OCI-LY1 (cell line): ENCODE measurements at regions not wholly inside any gene's neighbourhood (a gene's known extent, or its start where the extent isn't known, plus 50 kb on each side); places are given as distances from the start of the nearest gene placed in this dataset.

Experiments
- H2AFZ ChIP-seq: fragments of 200-600 bp; sonication (generic), shearing (Covaris generic); 2 replicates; pipeline ENCODE4 v1.6.0; 2014; ENCODE audit warnings: antibody characterized with exemption, mild to moderate bottlenecking, low read length
- H3F3A ChIP-seq: fragments of 200-600 bp; sonication (generic), shearing (Covaris generic); 2 replicates; pipeline ENCODE4 v1.6.0; 2014; ENCODE audit warnings: mild to moderate bottlenecking, antibody characterized with exemption, low read length, moderate library complexity; ENCODE audit not compliant: insufficient read depth
- H3K27ac ChIP-seq: fragments of 200-600 bp; sonication (generic); 2 replicates; pipeline ENCODE4 v1.5.1; 2014; ENCODE audit warnings: low read length, mixed run types, mild to moderate bottlenecking, low read depth; ENCODE audit not compliant: poor library complexity, severe bottlenecking
- H3K27me3 ChIP-seq: fragments of 200-600 bp; sonication (generic); 2 replicates; pipeline ENCODE4 v1.6.0; 2014; ENCODE audit warnings: antibody characterized with exemption, mild to moderate bottlenecking, low read length, moderate library complexity; ENCODE audit not compliant: insufficient read depth
- H3K36me3 ChIP-seq: fragments of 200-600 bp; sonication (generic); 2 replicates; pipeline ENCODE4 v1.6.1; 2014; ENCODE audit warnings: mild to moderate bottlenecking, antibody characterized with exemption, low read length, moderate library complexity, mixed read lengths; ENCODE audit not compliant: insufficient read depth
- H3K4me1 ChIP-seq: fragments of 200-600 bp; sonication (generic); 2 replicates; pipeline ENCODE4 v1.5.1; 2014; ENCODE audit warnings: mild to moderate bottlenecking, low read length, moderate library complexity; ENCODE audit not compliant: insufficient read depth, severe bottlenecking
- H3K4me2 ChIP-seq: fragments of 200-600 bp; sonication (generic), shearing (Covaris generic); 2 replicates; pipeline ENCODE4 v1.6.1; 2014; ENCODE audit warnings: low read length
- H3K4me3 ChIP-seq: fragments of 200-600 bp; sonication (generic); 2 replicates; pipeline ENCODE4 v1.5.1; 2014; ENCODE audit warnings: low read length, low read depth, mild to moderate bottlenecking, mixed read lengths; ENCODE audit not compliant: poor library complexity, severe bottlenecking
- H3K79me2 ChIP-seq: fragments of 200-600 bp; shearing (Covaris generic); 2 replicates; pipeline ENCODE4 v1.6.1; 2016; ENCODE audit warnings: mixed run types, low read length, mixed read lengths; ENCODE audit not compliant: insufficient read depth
- H3K9ac ChIP-seq: fragments of 200-600 bp; sonication (generic), shearing (Covaris generic); 2 replicates; pipeline ENCODE4 v1.6.1; 2014; ENCODE audit warnings: mild to moderate bottlenecking, low read length, mixed read lengths
- H3K9me2 ChIP-seq: fragments of 200-600 bp; sonication (generic), shearing (Covaris generic); 2 replicates; pipeline ENCODE4 v1.6.1; 2014; ENCODE audit warnings: low read depth, mild to moderate bottlenecking, low read length, mixed read lengths
- H3K9me3 ChIP-seq: fragments of 200-600 bp; shearing (Covaris generic); 2 replicates; pipeline ENCODE4 v1.6.1; 2014; ENCODE audit warnings: low read length, mixed read lengths
- H4K20me1 ChIP-seq: fragments of 200-600 bp; sonication (generic), shearing (Covaris generic); 2 replicates; pipeline ENCODE4 v1.6.0; 2016; ENCODE audit warnings: mild to moderate bottlenecking, low read length; ENCODE audit not compliant: insufficient read depth
- EZH2 ChIP-seq: fragments of 200-600 bp; sonication (generic), shearing (Covaris generic); IDR thresholded peaks from 2 replicates; pipeline ENCODE4 v1.8.0; 2017; ENCODE audit warnings: borderline replicate concordance, mixed run types, mild to moderate bottlenecking, antibody characterized with exemption, low read length, moderate library complexity, mixed read lengths
- TF ChIP-seq, protein P1 (sequence below): fragments of 200-600 bp; sonication (generic), shearing (Covaris generic); IDR thresholded peaks from 2 replicates; pipeline ENCODE4 v1.5.1; 2017; ENCODE audit warnings: mild to moderate bottlenecking, antibody characterized with exemption, low read length, moderate library complexity, mixed read lengths

DNA sequence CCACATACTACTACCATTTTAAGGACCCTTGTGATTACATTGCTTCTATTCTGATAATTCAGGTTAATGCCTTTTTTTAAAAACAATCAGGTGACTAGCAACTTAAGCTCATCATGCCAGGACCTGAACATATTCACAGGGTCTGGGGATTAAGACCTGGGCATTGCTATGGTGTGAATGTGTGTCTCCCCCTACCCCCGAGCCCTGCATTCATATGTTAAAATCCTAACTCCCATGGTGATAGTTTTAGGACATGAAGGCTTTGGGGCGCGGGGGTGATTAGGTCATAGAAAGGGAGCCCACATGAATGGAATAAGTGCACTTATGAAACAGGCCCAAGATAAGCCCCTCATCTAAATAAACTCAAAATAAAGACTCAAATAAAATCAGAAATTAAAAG is 734.4 kb upstream of the PABPC4L start:
- no peaks in the 10 kb centered on the region for H3F3A ChIP-seq
- no peaks in the 10 kb centered on the region for H3K4me1 ChIP-seq
- no peaks in the 10 kb centered on the region for H3K79me2 ChIP-seq
- no peaks in the 10 kb centered on the region for H3K27me3 ChIP-seq
- H3K9ac ChIP-seq: no peak overlapping the region
- no peaks in the 10 kb centered on the region for H3K9me3 ChIP-seq
- H3K4me3 ChIP-seq: no peak overlapping the region
- no peaks in the 10 kb centered on the region for H3K9me2 ChIP-seq
- H3K36me3 ChIP-seq: no peaks in the 10 kb centered on the region
- no peak overlapping the region for H2AFZ ChIP-seq
- no peak for TF ChIP-seq EZH2
- TF ChIP-seq, protein P1, sequence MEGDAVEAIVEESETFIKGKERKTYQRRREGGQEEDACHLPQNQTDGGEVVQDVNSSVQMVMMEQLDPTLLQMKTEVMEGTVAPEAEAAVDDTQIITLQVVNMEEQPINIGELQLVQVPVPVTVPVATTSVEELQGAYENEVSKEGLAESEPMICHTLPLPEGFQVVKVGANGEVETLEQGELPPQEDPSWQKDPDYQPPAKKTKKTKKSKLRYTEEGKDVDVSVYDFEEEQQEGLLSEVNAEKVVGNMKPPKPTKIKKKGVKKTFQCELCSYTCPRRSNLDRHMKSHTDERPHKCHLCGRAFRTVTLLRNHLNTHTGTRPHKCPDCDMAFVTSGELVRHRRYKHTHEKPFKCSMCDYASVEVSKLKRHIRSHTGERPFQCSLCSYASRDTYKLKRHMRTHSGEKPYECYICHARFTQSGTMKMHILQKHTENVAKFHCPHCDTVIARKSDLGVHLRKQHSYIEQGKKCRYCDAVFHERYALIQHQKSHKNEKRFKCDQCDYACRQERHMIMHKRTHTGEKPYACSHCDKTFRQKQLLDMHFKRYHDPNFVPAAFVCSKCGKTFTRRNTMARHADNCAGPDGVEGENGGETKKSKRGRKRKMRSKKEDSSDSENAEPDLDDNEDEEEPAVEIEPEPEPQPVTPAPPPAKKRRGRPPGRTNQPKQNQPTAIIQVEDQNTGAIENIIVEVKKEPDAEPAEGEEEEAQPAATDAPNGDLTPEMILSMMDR: no peak
- H3K27ac ChIP-seq: no peak overlapping the region
- H4K20me1 ChIP-seq: no peaks in the 10 kb centered on the region
- no peak overlapping the region for H3K4me2 ChIP-seq

DNA sequence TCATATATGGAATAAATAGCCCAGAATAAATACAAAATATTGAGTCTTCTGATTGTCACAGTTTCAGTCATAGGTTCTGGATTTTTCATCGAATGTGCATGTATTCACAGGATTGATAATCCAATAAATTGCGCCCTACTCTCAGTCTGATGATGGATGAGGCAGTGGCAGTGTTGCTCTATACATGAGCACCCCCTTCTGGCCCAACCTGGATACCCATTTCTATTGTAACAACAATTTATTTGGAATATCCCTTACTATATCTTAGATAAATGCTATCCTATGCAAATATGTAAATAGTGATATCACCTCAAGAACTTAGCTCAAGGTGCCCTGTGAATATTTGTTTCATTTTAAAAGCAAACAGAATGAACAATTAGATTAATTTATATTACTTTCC is 733.7 kb upstream of the PABPC4L start:
- Histone ChIP-seq H3K79me2 (no peaks in the 10 kb centered on the region), H3K27ac (no peak overlapping the region), H3K9me3 (no peaks in the 10 kb centered on the region), H4K20me1 (no peaks in the 10 kb centered on the region), H3K4me2 (no peak overlapping the region), H3K27me3 (no peaks in the 10 kb centered on the region), H2AFZ (no peak overlapping the region), H3F3A (no peaks in the 10 kb centered on the region), H3K36me3 (no peaks in the 10 kb centered on the region), H3K4me3 (no peak overlapping the region), H3K4me1 (no peaks in the 10 kb centered on the region), H3K9ac (no peak overlapping the region), H3K9me2 (no peaks in the 10 kb centered on the region)
- TF ChIP-seq EZH2: no peak
- TF ChIP-seq, protein P1: peak; percentile 77

DNA sequence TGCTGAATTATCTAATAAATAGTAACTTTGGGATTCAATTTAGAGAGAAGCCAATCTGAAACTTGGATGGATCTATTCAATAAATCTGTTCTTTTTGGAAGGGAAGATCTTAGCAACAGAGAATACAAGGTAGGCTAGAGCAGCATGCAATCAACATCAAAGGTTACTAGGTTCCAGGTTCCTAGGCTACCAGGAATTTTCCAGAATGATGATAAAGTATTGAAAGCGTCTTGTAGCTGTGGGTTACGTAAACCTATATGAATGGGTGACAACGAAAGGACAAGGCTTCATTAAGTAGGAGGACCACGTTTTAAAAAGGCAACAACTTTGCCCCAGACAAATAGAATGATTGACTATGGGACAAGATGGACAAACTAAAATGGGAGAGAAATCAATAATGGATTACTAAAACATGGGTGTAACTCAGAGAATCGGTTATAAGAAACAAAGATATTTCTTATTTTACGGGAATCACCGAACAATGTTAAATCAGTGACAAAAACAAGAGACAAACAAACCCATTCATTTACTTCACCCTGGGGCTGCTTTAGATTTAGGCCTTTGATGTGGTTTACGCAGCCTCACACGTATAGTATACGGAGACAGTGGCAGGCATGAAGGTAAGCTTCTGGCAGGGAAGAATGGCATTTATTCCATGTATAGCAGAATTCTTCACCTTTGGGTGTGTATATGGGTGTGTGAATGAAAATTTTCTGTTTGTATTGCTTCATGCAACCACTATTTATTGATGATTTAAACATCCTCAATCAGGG is 732.6 kb upstream of the PABPC4L start:
- Histone ChIP-seq H3F3A (no peaks in the 10 kb centered on the region), H3K4me3 (no peak overlapping the region), H3K79me2 (no peaks in the 10 kb centered on the region), H3K4me1 (no peaks in the 10 kb centered on the region), H3K9ac (no peak overlapping the region), H3K27ac (no peak overlapping the region), H3K9me3 (no peaks in the 10 kb centered on the region), H2AFZ (no peak overlapping the region), H3K4me2 (no peak overlapping the region), H3K36me3 (no peaks in the 10 kb centered on the region), H3K27me3 (no peaks in the 10 kb centered on the region), H3K9me2 (no peaks in the 10 kb centered on the region), H4K20me1 (no peaks in the 10 kb centered on the region)
- no peak for TF ChIP-seq EZH2
- TF ChIP-seq, protein P1: no peak
